Esophagus squamous epithelium (tissue), 5 donors: ENCODE measurements at regions not wholly inside any gene's neighbourhood (a gene's known extent, or its start where the extent isn't known, plus 50 kb on each side); places are given as distances from the start of the nearest gene placed in this dataset.
"Not testable (repeated sequence)": the region's sequence is repeated elsewhere in the genome, so short reads cannot be mapped to it uniquely, and the experiment has no call there.

ENCODE experiments used
- DNase-seq: peaks from one replicate; lab custom pipeline; 2025; lab: John Stamatoyannopoulos, UW
- H3K27ac ChIP-seq, 4 donors: fragments of 200-600 bp; sonication (generic); one replicate each; pipeline ENCODE4 v1.5.1; 2016 to 2019; ENCODE audit warnings: mild to moderate bottlenecking in 1 of 4
- H3K27me3 ChIP-seq, 4 donors: fragments of 200-600 bp; sonication (generic); 1 replicate in 3 of 4; 2 replicates in 1 of 4; pipeline versions ENCODE4 v1.5.1 to v1.6.0; 2017 to 2021; ENCODE audit warnings: antibody characterized with exemption in 1 of 4
- H3K36me3 ChIP-seq, 3 donors: fragments of 200-600 bp; sonication (generic); one replicate each; pipeline ENCODE4 v1.5.1; 2016 to 2019
- H3K4me1 ChIP-seq, 3 donors: fragments of 200-600 bp; sonication (generic); one replicate each; pipeline ENCODE4 v1.5.1; 2017 to 2019
- H3K4me3 ChIP-seq, 4 donors: fragments of 200-600 bp; sonication (generic); 1 replicate in 3 of 4; 2 replicates in 1 of 4; pipeline ENCODE4 v1.5.1; 2016 to 2019; ENCODE audit warnings: mild to moderate bottlenecking in 2 of 4, moderate library complexity in 1 of 4
- H3K9me3 ChIP-seq, 3 donors: fragments of 200-600 bp; sonication (generic); one replicate each; pipeline ENCODE4 v1.5.1; 2016 to 2019
- POLR2A ChIP-seq, 4 donors: fragments of 450-650 bp; IDR thresholded peaks; one replicate each; pipeline ENCODE4 v1.6.1; 2017; ENCODE audit warnings: antibody characterized with exemption in 4 of 4, mild to moderate bottlenecking in 4 of 4, moderate library complexity in 3 of 4
- WGBS, 2 donors: methylation state at CpG; one replicate each; pipeline ENCODE4 v1.1.5; 2018; 5-methylcytosine and 5-hydroxymethylcytosine counted together
- intact Hi-C: fragments of 100-400 bp; cut with DNase I; formaldehyde crosslinking; loops from one replicate; pipeline ENCODE4 v1.15.0; 2022
- TF ChIP-seq, protein P1 (sequence below), 6 experiments: fragments of 450-650 bp in 4 of 6; fragments of 200-600 bp in 2 of 6; sonication (generic) in 2 of 6; IDR thresholded peaks; one replicate each; pipeline ENCODE4 v1.5.1; 2016 to 2019; ENCODE audit warnings: antibody characterized with exemption in 6 of 6, mild to moderate bottlenecking in 4 of 6, moderate library complexity in 4 of 6
- donor health status: DM: yes; HTN: yes; CAD: no.

DNA sequence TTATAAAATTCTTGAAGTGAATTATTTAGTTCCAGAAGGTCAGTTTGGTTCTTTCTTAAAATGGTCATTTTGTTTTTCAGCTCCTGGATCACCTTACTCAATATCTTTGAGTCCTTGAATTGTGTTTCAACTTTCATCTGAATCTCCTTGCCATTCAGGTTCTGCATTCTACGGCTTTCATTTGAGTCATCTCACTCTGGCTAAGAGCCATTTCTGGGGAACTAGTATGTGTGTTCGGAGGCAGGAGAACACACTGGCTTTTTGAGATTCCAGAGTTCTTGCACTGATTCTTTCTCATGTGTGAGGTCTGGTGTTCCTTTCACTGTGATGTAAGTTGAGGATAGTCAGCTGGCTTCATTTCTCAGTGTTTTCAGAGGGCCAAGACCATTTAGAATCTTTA lies 708.4 kb upstream of the FRG1 start:
- Histone ChIP-seq H3K27ac (peak overlapping the region in 2 of 4 donors; percentile 65 to 79), H3K4me3 (no peak overlapping the region), H3K27me3 (no peaks in the 10 kb centered on the region), H3K9me3 (no peaks in the 10 kb centered on the region), H3K36me3 (no peaks in the 10 kb centered on the region), H3K4me1 (peaks cover 0 to 17% (median 0%) of the 10 kb centered on the region in 3 donors)
- TF ChIP-seq POLR2A (IDR thresholded peaks at IDR 0.05) = no peak
- TF ChIP-seq, protein P1, sequence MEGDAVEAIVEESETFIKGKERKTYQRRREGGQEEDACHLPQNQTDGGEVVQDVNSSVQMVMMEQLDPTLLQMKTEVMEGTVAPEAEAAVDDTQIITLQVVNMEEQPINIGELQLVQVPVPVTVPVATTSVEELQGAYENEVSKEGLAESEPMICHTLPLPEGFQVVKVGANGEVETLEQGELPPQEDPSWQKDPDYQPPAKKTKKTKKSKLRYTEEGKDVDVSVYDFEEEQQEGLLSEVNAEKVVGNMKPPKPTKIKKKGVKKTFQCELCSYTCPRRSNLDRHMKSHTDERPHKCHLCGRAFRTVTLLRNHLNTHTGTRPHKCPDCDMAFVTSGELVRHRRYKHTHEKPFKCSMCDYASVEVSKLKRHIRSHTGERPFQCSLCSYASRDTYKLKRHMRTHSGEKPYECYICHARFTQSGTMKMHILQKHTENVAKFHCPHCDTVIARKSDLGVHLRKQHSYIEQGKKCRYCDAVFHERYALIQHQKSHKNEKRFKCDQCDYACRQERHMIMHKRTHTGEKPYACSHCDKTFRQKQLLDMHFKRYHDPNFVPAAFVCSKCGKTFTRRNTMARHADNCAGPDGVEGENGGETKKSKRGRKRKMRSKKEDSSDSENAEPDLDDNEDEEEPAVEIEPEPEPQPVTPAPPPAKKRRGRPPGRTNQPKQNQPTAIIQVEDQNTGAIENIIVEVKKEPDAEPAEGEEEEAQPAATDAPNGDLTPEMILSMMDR (IDR thresholded peaks at IDR 0.05) = no peak
- intact Hi-C loops = no loop called here
- DNase-seq = no peak
- 11 to 91% methylated on average over 2 of the region's 2 CpGs for WGBS, 2 donors

DNA sequence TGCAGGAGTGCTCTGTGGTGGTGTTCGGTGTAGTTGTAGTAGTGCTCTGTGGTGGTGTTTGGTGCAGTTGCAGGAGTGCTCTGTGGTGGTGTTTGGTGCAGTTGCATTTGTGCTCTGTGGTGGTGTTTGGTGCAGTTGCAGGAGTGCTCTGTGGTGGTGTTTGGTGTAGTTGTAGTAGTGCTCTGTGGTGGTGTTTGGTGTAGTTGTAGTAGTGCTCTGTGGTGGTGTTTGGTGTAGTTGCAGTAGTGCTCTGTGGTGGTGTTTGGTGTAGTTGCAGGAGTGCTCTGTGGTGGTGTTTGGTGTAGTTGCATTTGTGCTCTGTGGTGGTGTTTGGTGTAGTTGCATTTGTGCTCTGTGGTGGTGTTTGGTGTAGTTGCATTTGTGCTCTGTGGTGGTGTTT lies 706.9 kb upstream of the FRG1 start:
- 0% methylated on average over 1 of the region's 1 CpG; no CpG with 5 or more reads in 1 of the 2 donors for WGBS, 2 donors
- H3K27ac ChIP-seq, H3K36me3 ChIP-seq, H3K9me3 ChIP-seq, H3K4me3 ChIP-seq, DNase-seq, H3K27me3 ChIP-seq, intact Hi-C loops: not testable (repeated sequence)
- H3K4me1 ChIP-seq = peaks cover 0 to 17% (median 0%) of the 10 kb centered on the region in 3 donors

DNA sequence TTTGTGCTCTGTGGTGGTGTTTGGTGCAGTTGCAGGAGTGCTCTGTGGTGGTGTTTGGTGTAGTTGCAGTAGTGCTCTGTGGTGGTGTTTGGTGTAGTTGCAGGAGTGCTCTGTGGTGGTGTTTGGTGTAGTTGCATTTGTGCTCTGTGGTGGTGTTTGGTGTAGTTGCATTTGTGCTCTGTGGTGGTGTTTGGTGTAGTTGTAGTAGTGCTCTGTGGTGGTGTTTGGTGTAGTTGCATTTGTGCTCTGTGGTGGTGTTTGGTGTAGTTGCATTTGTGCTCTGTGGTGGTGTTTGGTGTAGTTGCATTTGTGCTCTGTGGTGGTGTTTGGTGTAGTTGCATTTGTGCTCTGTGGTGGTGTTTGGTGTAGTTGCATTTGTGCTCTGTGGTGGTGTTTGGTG lies 705.7 kb upstream of the FRG1 start:
- intact Hi-C loops, H3K36me3 ChIP-seq, H3K4me3 ChIP-seq, DNase-seq, H3K27ac ChIP-seq, H3K9me3 ChIP-seq, H3K27me3 ChIP-seq: not testable (repeated sequence)
- peaks cover 0 to 17% (median 0%) of the 10 kb centered on the region in 3 donors for H3K4me1 ChIP-seq

DNA sequence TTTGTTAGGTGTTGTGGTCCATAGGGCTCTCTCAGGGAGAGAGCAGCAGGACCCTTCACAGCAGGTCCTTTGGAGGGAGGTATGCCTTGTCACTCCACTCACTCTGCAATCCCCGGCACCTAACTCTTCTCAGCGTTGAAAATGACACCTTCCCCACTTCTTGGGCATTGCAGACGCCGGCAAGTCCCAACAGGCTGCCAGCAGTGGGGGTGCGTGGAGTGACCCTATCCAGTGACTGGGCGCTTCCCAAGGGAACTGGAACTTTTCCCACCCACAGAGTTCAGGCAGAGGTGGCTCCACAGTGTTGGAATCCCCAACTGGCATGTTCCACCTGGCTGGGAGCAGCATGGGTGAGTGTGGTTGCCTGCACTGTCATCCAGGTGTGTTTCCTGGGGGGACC lies 705.1 kb upstream of the FRG1 start:
- intact Hi-C loops = no loop called here
- Histone ChIP-seq H3K36me3 (no peaks in the 10 kb centered on the region), H3K27ac (no peak overlapping the region), H3K4me1 (peaks cover 0 to 17% (median 0%) of the 10 kb centered on the region in 3 donors), H3K27me3 (no peaks in the 10 kb centered on the region), H3K4me3 (no peak overlapping the region), H3K9me3 (no peaks in the 10 kb centered on the region)
- TF ChIP-seq POLR2A (IDR thresholded peaks at IDR 0.05) = no peak
- TF ChIP-seq, protein P1 (IDR thresholded peaks at IDR 0.05) = no peak
- no peak for DNase-seq
- WGBS, 2 donors = 81% methylated on average over 6 of the region's 6 CpGs; no CpG with 5 or more reads in 1 of the 2 donors

DNA sequence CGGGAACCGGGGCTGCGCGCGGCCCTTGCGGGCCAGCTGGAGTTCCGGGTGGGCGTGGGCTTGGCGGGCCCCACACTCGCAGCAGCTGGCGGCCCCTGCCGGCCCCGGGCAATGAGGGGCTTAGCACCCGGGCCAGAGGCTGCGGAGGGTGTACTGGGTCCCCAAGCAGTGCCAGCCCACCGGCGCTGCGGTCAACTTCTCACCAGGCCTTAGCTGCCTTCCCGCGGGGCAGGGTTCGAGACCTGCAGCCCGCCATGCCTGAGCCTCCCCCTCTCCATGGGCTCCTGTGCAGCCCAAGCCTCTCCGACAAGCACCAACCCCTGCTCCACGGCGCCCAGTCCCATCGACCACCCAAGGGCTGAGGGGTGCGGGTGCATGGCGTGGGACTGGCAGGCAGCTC lies 704.4 kb upstream of the FRG1 start:
- intact Hi-C loops, H3K36me3 ChIP-seq, H3K9me3 ChIP-seq, DNase-seq, H3K4me3 ChIP-seq, H3K27ac ChIP-seq, H3K27me3 ChIP-seq: not testable (repeated sequence)
- peaks cover 0 to 10% (median 0%) of the 10 kb centered on the region in 3 donors for H3K4me1 ChIP-seq
- WGBS, 2 donors = no CpG with 5 or more reads among the region's 28 CpGs

DNA sequence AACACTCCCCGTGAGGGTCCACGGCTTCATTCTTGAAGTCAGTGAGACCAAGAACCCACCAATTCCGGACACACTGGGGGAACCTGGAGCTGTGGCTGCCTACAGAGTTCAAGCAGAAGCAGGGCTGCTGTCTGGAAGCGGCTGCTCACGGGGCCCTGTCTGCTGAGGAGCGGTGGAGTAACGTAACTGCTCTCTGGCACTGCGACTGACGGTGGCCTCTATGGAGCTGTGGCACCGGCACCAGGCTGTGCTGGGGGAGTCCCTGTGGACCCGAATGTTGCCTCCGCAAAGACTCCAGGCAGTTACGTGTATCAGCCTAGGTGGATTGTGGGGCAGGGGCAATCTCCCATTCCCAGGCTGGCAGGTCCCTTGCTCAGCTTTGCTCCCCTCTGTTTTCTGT lies 703.3 kb upstream of the FRG1 start:
- no peaks in the 10 kb centered on the region for H3K9me3 ChIP-seq
- no peaks in the 10 kb centered on the region for H3K36me3 ChIP-seq
- no peak for DNase-seq
- intact Hi-C loops = no loop called here
- TF ChIP-seq, protein P1 (IDR thresholded peaks at IDR 0.05) = no peak
- TF ChIP-seq POLR2A (IDR thresholded peaks at IDR 0.05) = no peak
- H3K4me3 ChIP-seq = no peak overlapping the region
- H3K27ac ChIP-seq = no peak overlapping the region
- WGBS, 2 donors = 90 to 100% methylated on average over 1 to 11 of the region's 13 CpGs
- peaks cover 0 to under 1% (median 0%) of the 10 kb centered on the region in 3 donors for H3K4me1 ChIP-seq
- no peaks in the 10 kb centered on the region for H3K27me3 ChIP-seq

DNA sequence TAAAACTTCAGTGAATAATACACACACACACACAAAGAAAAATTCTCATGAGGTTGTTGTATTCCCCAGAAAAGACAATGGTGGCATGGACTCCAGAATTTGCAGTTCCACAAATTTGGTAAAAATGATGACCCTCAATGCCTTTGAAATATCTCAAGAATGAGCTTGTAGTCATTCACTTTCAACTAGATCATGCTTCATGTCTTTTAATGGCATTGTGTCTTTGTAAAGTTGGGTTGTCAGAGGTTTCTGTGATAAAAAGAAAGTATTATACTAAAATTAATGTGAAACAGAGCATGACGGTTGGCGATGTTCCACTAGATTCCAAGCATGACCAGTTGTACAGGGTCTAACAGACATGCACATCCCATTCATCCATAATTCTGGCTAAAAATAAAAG lies 685.0 kb upstream of the FRG1 start:
- Histone ChIP-seq H3K36me3 (no peaks in the 10 kb centered on the region), H3K27ac (no peak overlapping the region), H3K9me3 (no peaks in the 10 kb centered on the region), H3K27me3 (no peaks in the 10 kb centered on the region), H3K4me3 (no peak overlapping the region), H3K4me1 (no peaks in the 10 kb centered on the region)
- no peak for DNase-seq
- intact Hi-C loops = no loop called here
- 58 to 67% methylated on average over 2 of the region's 2 CpGs for WGBS, 2 donors
- TF ChIP-seq, protein P1 (IDR thresholded peaks at IDR 0.05) = no peak
- no peak for TF ChIP-seq POLR2A (IDR thresholded peaks at IDR 0.05)
